ENCODE measurements at regions not wholly inside any gene's neighbourhood (a gene's known extent, or its start where the extent isn't known, plus 50 kb on each side); places are given as distances from the start of the nearest gene placed in this dataset.

DNA sequence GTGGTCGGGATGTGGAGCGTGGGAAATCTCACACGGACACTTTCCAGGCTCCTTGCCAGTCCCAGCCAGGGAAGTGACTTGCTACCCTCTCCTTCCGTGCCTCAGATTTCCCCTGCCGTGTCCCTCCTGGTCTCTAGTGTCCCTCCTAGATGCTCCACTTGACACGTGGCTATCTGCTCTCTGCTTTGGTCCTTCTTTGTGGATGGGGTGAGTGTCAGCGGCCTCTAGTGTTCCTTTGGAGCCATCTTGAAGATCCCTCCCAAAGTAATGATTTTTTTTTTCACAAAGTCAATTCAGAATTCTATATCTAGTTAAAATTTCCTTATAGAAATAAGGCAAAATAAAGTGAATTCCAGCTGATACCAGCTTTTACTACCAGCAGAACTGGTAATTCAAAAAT is 117.7 kb downstream of the MRPL36 start:
- WGBS (ENCODE audit: low lambda C conversion rate, missing lambda C conversion rate) = 83% methylated on average over 7 of the region's 7 CpGs
- Histone ChIP-seq H3K4me2 (no peak overlapping the region), H3K36me3 (replicated peaks; ENCODE audit: insufficient read depth, low read depth) (no peaks in the 10 kb centered on the region), H3K27me3 (no peaks in the 10 kb centered on the region), H3K27ac (no peak overlapping the region), H3K79me2 (no peaks in the 10 kb centered on the region), H3K4me3 (no peak overlapping the region), H3K9me2 (replicated peaks; ENCODE audit: insufficient read depth) (no peaks in the 10 kb centered on the region), H3K4me1 (ENCODE audit: insufficient read depth) (no peaks in the 10 kb centered on the region), H3K9me3 (ENCODE audit: low read depth) (peaks cover 3% of the 10 kb centered on the region), H2AFZ (no peak overlapping the region), H4K20me1 (ENCODE audit: insufficient read depth, poor library complexity, severe bottlenecking) (no peaks in the 10 kb centered on the region)
- TF ChIP-seq EZH2 (IDR thresholded peaks at IDR 0.05; ENCODE audit: borderline replicate concordance) = no peak
- TF ChIP-seq, protein P1, sequence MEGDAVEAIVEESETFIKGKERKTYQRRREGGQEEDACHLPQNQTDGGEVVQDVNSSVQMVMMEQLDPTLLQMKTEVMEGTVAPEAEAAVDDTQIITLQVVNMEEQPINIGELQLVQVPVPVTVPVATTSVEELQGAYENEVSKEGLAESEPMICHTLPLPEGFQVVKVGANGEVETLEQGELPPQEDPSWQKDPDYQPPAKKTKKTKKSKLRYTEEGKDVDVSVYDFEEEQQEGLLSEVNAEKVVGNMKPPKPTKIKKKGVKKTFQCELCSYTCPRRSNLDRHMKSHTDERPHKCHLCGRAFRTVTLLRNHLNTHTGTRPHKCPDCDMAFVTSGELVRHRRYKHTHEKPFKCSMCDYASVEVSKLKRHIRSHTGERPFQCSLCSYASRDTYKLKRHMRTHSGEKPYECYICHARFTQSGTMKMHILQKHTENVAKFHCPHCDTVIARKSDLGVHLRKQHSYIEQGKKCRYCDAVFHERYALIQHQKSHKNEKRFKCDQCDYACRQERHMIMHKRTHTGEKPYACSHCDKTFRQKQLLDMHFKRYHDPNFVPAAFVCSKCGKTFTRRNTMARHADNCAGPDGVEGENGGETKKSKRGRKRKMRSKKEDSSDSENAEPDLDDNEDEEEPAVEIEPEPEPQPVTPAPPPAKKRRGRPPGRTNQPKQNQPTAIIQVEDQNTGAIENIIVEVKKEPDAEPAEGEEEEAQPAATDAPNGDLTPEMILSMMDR (IDR thresholded peaks at IDR 0.05; ENCODE audit: poor library complexity) = no peak
- DNase-seq (ENCODE audit: low spot score) = no peak

DNA sequence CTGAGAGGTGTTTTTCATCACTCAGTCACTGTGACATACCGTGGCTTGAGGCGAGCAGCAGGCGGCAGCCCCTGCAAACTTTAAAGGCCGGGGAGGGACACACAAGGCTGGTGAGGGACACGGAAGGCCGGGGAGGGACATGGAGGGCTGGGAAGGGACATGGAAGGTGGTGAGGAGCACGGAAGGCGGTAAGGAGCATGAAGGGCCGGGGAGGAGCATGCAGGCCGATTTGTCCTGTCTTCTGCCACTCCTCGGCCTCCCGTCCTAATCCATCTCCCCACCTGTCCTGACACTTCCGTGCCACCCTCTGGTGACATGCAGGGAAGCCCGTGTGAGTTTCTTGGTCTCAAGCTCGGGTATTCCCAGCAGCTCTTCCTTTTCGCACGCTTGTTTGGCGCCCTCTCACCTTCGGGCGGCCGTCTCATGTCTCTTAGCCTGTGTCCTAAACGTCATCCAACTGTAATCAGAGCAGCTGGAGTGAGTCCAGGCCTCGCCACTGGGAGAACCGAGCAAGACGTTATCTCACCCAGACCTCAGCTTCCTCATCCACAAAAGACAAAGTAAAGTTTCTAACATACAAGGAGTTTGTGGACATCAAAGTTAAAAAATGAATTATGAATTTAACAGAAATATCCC is 126.5 kb downstream of the MRPL36 start:
- TF ChIP-seq, protein P1 (IDR thresholded peaks at IDR 0.05; ENCODE audit: poor library complexity) = no peak
- TF ChIP-seq EZH2phosphoT487 (IDR thresholded peaks at IDR 0.05; ENCODE audit: low read depth, severe bottlenecking, unreplicated experiment) (no peak), EZH2 (IDR thresholded peaks at IDR 0.05; ENCODE audit: borderline replicate concordance) (no peak)
- no peak for DNase-seq (ENCODE audit: low spot score)
- Histone ChIP-seq H3K36me3 (replicated peaks; ENCODE audit: insufficient read depth, low read depth) (no peaks in the 10 kb centered on the region), H2AFZ (no peak overlapping the region), H3K27ac (no peak overlapping the region), H3K79me2 (no peaks in the 10 kb centered on the region), H3K27me3 (peaks cover 5% of the 10 kb centered on the region), H3K9me3 (ENCODE audit: low read depth) (peaks cover under 1% of the 10 kb centered on the region), H3K4me1 (ENCODE audit: insufficient read depth) (no peaks in the 10 kb centered on the region), H4K20me1 (ENCODE audit: insufficient read depth, poor library complexity, severe bottlenecking) (no peaks in the 10 kb centered on the region), H3K9me2 (replicated peaks; ENCODE audit: insufficient read depth) (no peaks in the 10 kb centered on the region), H3K4me2 (no peak overlapping the region), H3K4me3 (no peak overlapping the region)
- 66% methylated on average over 25 of the region's 25 CpGs for WGBS (ENCODE audit: low lambda C conversion rate, missing lambda C conversion rate)

DNA sequence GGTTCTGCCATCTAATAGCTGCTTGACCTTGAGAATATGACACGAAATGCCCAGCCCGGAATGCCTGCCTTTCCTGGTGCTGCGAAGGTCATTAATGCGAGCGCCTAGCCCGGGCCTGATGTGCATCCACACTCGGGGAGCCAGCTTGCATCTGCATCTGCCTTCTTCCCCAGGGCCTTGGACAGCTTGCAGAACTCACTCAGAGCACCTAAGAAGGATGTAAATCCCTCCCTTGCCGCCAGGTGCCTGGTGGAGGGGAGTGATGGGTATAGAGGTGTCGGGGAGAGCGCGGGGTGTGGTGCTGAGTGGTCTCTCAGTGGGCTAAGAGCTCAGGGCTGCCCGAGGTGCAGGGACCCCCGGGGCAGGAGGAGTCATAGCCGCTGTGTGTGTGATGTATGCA is 127.2 kb downstream of the MRPL36 start:
- DNase-seq (ENCODE audit: low spot score) = no peak
- no peaks in the 10 kb centered on the region for H3K4me1 ChIP-seq (ENCODE audit: insufficient read depth)
- H3K9me2 ChIP-seq (replicated peaks; ENCODE audit: insufficient read depth) = no peaks in the 10 kb centered on the region
- H3K36me3 ChIP-seq (replicated peaks; ENCODE audit: insufficient read depth, low read depth) = no peaks in the 10 kb centered on the region
- H3K79me2 ChIP-seq = no peaks in the 10 kb centered on the region
- 76% methylated on average over 13 of the region's 14 CpGs for WGBS (ENCODE audit: low lambda C conversion rate, missing lambda C conversion rate)
- H3K4me2 ChIP-seq = no peak overlapping the region
- no peak overlapping the region for H3K4me3 ChIP-seq
- H3K27me3 ChIP-seq = peaks cover 11% of the 10 kb centered on the region
- no peaks in the 10 kb centered on the region for H4K20me1 ChIP-seq (ENCODE audit: insufficient read depth, poor library complexity, severe bottlenecking)
- no peak overlapping the region for H2AFZ ChIP-seq
- no peak overlapping the region for H3K27ac ChIP-seq
- no peaks in the 10 kb centered on the region for H3K9me3 ChIP-seq (ENCODE audit: low read depth)
- TF ChIP-seq, protein P1 (IDR thresholded peaks at IDR 0.05; ENCODE audit: poor library complexity) = no peak
- no peak for TF ChIP-seq EZH2 (IDR thresholded peaks at IDR 0.05; ENCODE audit: borderline replicate concordance)
- TF ChIP-seq EZH2phosphoT487 (IDR thresholded peaks at IDR 0.05; ENCODE audit: low read depth, severe bottlenecking, unreplicated experiment) = no peak
